Left renal cortex interstitium (tissue), 4 donors: ENCODE measurements at regions not wholly inside any gene's neighbourhood (a gene's known extent, or its start where the extent isn't known, plus 50 kb on each side); places are given as distances from the start of the nearest gene placed in this dataset.
A peak's percentile ranks its signal among the peaks of the same experiment; 100 is the strongest.
"Not testable (repeated sequence)": the region's sequence is repeated elsewhere in the genome, so short reads cannot be mapped to it uniquely, and the experiment has no call there.

Source experiments
- DNase-seq, 4 donors: peaks; one replicate each; pipeline ENCODE4 v3.0.0-alpha.2; 2013; ENCODE audit warnings: low read depth in 4 of 4, low spot score in 2 of 4, missing footprints in 1 of 4

DNA sequence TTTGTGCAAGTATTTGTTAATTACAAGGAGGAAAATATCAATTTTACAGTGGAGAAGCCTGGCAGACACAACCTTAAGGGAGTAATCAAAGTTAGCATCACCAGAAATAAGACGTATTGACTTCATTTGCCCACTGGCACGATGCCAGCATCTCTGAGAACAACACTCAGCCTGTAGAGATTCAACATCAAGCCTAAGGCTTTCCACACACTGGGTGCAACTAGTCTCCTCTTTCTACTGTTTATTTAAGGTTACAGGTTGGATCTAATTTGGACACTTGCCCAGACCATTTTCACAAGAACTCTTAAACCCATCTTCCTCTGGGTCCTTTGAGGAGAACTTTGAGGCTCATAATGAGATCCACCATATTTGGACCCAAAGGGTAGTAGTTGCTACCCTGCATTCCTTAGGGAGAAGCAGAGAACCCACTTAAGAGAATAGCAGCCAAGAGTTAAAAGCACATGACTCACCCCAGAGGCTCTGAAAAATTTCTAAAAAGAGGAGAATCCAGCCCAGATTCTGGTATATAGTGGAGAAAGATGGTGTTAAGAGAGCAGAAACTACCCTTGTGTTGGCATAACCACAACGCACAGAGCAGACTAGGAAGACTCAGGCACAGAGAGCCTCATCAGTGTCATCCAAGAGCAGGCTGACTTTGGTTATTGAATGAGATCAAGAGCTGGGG is 97.3 kb downstream of the CCDC71L start:
- DNase-seq: no peak

DNA sequence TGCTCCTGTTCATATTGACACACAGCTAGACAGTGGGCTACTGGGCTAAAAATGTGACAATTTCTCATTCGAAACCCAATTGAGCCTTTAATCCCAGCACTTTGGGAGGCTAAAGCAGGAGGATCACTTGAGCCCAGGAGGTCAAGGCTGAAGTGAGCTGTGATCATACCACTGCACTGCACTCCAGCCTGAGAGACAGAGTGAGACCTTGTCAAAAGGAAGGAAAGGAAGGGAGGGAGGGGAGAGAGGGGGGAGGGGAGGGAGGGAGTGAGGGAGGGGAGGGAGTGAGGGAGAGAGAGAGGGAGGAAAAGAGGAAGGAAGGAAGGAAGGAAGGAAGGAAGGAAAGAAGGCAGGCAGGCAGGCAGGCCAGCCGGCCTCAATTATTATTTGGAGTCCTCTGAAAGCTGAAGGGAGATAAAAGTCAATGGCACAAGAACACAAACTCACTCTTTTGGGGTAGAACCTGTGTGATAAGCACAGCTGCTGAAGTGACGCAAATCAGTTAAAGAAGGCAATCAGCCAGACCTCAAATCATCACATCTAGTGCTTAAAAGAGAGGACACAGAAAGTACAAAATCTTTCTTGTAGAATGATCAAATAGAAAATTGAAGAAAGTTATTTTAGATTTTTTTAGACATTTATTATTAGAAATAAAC is 98.1 kb downstream of the CCDC71L start:
- no peak for DNase-seq

DNA sequence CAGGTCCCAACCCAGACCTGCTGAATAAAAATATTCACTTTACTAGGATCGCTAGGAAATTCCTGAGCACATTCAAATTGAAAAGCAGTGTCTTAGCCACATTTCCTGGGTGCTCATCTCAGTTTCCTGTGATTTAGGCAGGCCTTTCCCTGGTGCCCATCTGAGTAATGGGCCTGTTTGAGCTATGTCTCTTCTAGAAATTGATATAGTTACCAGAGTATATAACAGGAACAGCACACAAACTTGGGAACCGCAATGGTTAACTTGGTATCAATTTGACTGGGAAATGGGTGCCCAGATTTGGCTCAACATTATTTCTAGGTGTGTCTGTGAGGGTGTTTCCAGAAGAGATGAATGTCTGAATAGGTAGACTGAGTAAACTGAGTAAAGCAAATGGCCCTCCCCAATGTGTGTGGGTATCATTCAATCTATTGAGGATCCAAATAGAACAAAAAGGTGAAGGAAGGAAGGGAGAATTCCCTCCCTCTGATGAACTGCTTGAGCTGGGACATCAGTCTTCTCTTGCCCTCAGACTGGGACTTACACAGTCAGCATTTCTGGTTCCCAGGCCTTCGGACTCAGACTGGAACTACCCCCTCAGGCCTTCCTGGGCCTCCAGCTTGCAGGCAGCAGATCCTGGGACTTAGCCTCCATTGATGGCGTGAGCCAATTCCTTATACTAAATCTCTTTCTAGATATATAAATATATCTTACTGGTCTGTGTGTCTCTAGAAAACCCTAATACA is 99.1 kb downstream of the CCDC71L start:
- no peak for DNase-seq

DNA sequence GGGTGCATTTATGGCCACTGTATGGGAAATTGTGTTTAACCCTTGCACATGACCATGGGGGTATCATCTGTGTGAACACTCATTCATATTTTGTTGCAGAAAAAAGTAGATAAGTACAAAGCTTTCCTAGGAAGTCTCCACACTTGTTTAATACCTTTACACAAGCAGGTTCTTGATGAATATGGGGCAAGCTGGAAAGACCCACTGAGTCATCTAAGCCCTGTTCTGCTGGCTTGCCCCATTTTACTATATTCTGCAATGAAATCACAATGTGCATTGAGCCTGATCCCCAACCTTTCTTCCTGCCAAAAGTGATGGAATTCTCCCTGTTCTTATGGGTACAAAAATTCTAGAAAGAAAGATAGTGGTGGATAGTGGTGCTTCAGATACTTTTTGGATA is 99.8 kb downstream of the CCDC71L start:
- no peak for DNase-seq

DNA sequence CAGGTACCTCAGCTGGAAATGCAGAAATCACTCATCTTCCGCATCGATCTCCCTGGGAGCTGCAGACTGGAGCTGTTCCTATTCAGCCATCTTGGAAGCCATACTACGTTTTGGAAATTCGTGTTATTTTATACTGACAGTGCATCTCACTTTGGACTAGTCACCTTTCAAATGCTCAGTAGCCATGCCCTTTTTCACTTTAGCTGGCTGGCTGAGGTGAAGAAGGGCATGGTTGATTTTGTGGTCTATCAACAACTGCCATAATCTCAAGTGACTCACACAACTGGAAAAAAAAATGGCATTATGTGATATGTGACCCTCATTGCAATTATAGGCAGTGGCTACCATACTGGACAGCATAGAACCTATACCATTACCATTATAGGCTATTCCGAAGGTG is 100.5 kb downstream of the CCDC71L start:
- DNase-seq: no peak

DNA sequence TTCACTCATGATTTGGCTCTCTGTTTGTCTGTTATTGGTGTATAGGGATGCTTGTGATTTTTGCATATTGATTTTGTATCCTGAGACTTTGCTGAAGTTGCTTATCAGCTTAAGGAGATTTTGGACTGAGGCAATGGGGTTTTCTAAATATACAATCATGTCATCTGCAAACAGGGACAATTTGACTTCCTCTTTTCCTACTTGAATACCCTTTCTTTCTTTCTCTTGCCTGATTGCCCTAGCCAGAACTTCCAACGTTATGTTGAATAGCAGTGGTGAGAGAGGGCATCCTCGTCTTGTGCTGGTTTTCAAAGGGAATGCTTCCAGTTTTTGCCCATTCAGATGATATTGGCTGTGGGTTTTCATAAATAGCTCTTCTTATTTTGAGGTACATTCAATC is 104.7 kb downstream of the CCDC71L start:
- not testable (repeated sequence) for DNase-seq

DNA sequence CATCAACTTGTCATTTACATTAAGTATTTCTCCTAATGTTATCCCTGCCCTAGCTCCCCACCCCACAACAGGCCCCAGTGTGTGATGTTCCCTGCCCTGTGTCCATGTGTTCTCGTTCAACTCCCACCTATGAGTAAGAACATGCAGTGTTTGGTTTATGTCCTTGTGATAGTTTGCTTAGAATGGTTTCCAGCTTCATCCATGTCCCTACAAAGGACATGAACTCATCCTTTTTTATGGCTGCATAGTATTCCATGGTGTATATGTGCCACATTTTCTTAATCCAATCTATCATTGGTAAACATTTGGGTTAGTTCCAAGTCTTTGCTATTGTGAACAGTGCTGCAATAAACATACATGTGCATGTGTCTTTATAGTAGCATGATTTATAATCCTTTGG is 106.3 kb downstream of the CCDC71L start:
- DNase-seq: not testable (repeated sequence)

DNA sequence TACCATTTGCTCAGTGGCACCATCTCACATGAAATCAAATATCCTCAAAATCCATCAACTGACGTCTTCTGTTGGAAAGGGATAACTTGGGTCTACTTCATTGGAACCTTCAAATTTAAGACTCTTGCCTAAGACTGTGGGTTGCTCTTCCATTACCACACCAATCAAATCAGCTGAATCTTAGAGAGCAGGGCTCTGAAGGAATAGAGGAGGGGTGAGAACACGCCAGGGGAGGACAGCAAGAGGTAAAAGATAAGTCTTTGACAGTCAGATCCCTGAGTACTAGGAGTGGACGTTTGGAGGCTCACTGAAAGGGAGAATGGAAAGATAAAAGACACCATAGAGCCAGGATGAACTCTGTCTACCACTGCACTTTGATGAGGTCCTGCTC is 107.5 kb downstream of the CCDC71L start:
- DNase-seq: no peak

DNA sequence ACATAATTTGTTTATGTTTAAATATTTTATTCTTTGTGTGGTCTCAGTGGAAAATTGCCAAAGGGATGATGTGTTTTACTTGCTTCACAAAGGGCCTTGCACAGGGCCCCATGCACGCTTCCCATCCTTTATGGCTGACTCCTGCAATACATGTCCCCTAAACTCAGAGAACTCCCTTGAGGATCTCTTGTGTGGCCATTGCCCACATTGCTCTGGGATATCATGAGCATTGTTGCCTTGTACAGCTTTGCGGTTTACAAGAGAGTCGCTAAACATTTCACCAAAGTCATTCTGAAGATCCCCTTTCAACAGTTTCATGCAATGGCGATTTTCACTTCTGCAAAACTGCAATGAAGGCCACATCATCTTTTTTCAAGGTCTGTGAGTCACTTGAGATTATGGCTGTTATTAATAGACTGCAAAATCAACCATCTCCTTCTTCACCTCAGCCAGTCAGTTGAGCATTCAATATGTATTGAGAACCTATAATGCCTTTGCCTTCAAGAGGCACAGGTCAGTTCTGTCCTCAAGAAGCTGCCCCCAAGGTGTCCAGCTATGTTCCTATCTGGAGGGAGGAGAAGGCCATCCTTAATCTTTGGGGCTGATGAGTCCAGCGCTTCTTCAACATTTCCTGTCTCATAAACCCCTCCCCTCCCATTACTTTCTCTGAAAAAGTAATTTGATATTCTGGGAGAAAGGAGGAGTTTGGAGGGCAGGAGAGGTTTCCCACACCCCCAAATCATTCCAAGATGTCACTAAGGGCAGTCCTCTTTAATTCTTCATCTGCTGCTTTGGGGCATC is 108.1 kb downstream of the CCDC71L start:
- DNase-seq: no peak

DNA sequence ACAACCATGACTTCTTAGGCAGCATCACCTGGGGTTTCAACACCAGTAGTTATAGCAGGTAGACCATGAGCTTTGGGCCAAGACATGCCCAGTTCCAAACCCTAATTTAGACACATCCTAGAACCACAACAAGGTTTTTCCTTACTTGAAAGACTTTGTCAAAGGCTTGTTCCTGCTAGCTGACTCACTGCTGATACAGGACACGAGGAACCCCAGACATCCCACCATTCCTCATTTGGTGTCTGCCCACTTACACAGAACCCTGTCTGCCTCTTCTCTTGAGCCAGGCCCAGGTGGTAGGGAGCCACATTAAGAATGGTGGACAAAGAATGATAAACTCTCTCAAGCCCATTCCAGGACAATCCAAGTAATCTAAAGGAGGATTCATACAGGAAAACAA is 109.0 kb downstream of the CCDC71L start:
- no peak for DNase-seq

DNA sequence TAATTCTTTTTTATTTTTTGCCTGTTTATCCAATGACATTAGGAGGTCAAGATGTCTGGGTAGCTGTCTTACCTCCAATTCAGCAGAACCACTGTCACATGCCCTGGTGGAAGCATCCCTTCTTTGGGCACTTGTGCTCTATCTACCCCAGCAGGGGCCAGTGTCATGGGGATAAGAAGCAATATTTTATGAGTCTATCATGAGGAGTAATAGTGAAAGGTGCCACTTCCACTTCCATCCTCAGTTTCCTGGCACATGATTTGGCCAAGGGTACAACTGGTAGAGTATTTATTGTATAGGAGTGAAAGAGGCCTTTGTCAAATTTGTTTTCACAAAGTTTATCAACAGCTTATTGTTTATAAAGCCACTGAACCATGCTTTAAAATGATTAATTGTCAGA is 112.5 kb downstream of the CCDC71L start:
- no peak for DNase-seq

DNA sequence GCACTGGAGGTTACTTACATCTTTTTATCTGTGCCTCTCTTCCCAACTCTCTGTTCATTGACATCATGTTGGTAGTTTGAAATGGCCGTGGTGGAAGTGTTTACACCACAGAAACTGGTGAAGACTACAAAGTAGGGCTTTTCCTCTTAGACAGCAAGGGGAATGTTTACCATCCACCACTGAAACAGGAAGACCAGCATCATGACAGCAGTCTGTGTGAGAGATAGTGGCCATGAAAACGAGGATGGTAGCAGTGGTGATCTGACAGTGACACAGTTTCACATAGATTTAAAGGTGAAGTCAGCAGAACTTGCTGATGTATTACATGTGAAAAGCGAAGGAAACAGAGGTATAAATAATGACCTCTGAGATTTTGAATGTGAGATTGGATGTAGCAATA is 115.7 kb downstream of the CCDC71L start:
- DNase-seq: no peak

DNA sequence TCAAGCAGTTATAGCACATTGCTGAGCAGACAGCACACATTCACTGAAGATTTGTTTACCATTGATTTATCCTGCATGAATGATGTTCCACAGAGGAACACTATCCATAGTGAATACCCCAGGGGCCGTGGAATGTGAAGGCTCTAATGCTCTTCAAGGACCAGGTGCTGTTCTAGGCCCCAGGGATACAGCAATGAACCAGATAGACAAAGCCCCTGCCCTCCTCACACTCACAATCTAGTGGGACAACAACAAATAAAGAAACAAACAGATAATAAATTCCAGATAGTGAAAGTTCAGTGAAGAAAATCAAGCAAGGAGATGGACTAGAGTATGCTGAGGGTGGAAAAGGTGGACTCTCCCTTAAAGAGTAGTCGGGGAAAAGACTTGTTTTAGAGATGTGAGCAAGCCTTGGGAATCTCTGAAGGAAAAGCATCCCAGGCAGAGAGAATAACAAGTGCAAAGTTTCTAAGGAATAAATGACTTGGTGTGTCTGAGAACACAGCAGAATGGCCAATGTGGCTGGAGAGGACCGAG is 117.7 kb downstream of the CCDC71L start:
- no peak for DNase-seq

DNA sequence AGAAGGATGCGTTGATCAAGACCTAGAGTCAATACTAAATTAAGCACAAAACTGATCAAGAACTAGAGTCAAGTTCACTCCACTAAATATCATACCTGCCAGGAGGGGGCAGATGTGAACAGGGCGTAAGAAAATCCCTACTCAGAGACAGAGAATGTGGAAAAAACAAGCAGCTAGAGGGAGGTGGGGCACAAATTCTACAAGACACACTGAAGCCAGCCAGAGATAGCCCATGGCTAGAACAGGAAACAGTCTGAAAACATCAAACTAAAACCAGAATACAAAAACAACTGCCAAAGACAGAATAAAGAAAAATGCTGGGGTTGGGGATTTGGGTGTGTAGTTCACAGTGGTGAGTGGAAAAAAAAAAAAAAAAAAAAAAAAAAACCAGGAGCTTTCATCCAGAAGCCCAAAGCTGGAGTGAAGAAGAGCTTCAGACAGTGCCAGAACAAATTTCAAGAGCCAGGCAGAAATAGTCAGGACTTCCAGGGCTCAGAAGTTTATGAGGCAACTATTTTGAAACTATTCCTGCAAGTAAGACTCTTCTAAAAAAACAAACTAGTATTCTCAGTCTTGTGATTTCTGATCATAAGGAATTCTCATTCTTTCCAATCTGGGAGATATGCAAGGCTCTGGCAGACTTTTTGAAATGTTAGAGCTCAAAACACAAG is 118.3 kb downstream of the CCDC71L start:
- peak in 3 of 4 donors; percentile 3 to 37 (median 8) for DNase-seq

DNA sequence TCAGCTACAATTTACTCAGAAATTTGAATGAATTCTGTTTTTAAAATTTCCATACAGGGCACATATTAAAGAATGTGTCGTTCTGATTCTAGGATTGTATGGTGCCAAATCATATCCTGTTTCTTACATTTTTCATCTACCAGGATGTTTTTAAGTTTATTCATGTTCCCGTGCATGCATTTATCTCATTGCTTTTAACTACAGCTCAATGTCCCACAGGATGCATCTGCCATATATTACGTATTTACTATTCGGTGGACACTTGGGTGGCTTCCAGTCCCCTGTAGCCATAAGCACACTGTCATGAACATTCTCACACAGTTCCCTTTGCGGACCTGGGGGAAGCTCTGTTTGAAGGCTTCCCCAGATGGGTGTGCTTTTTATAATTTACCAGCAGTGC is 122.3 kb downstream of the CCDC71L start:
- no peak for DNase-seq

DNA sequence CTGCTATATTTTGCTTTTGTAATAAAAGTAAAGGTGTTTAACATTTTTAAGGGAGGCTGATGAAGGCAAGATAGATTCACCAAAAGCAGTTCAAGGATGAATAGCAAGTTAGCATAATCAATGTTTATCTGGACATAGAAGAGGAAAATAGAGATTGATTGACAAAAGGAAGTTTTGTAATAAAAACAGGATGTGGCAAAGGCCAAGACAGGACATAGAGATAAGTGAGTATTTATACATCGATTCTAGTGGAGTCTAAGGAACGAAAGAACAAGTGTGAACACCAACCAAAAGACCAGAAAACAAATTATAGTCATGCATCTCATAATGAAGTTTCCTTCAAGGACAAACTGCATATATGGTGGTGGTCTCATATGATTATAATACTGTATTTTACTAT is 123.8 kb downstream of the CCDC71L start:
- no peak for DNase-seq

DNA sequence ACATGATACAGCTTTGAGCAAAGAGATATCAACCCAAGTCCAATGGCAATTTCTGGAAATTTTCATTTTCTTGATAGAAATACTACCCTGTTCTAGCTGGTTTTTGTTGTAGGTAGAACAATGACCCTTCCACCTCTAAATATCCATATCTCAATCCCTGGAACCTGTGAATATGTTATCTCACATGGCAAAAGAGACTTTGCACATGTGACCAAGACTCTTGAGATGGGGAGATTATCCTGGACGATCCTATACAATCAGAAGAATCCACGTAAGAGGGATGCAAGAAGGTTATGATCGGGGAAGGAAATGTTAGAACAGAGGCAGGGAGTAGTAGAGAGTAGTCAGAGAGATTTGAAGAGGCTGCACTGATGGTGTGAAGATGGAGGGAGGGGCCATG is 124.9 kb downstream of the CCDC71L start:
- DNase-seq: no peak

DNA sequence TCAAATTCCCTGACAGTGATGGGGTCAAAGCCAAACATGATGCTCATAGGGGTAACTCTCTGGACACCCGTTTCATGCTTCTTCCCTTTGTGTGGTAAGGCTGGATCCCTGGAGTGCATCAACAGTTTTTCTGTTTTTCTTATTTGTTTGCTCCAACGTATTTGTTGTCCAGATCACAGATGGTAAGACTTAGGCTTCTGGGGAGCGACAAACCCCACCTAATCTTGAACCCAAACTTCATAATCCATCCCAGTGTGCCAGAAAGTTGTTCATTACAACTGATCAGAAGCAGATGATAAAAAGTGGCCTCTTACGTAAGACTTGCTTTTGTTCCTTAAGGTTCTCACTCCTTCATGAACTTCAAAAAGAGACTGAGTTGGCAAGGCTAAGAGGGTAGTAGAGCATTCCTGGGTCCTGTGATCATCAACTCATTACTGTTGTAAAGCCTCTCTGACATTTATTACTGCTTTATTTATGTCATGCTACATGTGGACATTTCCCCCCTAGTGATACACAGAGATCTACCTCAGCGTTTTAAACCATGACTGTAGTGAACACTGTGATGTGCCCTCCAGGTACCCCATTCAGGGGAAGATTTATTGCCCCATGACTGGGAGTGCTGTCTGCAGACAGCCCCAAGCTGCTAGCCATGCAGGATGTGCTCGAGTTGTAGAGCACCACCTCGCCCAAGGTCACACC is 125.6 kb downstream of the CCDC71L start:
- DNase-seq: no peak

DNA sequence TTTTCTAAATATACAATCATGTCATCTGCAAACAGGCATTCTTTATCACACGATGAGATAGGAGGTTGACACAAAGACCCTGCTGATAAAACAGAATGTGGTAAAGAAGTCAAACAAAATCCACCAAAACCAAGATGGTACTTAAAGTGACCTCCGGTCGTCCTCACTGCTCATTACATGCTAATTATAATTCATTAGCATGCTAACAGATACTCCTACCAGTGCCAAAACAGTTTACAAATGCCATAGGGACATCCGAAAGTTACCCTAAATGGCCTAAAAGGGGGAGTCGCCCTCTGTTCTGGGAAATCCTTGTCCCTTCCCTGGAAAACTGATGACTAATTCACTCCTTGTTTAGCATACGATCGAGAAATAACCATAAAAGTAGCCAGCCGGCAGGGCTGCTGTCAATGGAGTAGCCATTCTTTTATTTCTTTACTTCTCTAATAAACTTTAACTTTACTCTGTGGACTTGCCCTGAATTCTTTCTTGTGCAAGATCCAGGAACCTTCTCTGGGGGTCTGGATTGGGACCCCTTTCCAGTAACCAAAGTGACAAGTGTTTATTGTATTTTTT is 126.6 kb downstream of the CCDC71L start:
- DNase-seq: no peak
